HTR-8/SVneo (cell line): ENCODE measurements at regions not wholly inside any gene's neighbourhood (a gene's known extent, or its start where the extent isn't known, plus 50 kb on each side); places are given as distances from the start of the nearest gene placed in this dataset.

ENCODE experiments used
- DNase-seq: peaks from one replicate; pipeline ENCODE4 v3.0.0; 2011; ENCODE audit warnings: low spot score, mixed read lengths; ENCODE audit not compliant: insufficient read length
- FAIRE-seq: peaks from 2 replicates; lab custom pipeline; 2011; peaks lifted over from hg19 to GRCh38; lab: Jason Lieb, UNC

- FAIRE-seq: no peak
- DNase-seq: no peak
These were observed 325.3 kb downstream of the PRL start for GRCh38 chr6:21971541-21971940.

DNA sequence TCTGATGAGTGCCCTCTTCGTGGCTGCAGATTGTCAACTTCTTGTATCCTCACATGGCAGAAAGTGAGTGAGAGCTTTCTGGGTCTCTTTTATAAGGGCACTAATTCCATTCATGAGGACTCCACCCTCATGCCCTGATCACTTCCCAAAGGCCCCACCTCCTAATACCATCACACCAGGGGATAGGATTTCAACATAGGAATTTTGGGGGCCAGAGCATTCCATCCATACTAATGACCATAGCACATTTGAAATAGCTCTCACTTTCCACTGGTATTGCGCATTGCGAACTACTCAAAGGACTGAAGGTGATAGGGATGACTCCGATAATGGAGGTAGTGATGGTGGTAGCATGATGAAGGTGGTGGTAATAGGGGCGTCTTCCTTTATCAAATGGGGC is 324.3 kb downstream of the PRL start:
- no peak for DNase-seq
- no peak for FAIRE-seq

DNA sequence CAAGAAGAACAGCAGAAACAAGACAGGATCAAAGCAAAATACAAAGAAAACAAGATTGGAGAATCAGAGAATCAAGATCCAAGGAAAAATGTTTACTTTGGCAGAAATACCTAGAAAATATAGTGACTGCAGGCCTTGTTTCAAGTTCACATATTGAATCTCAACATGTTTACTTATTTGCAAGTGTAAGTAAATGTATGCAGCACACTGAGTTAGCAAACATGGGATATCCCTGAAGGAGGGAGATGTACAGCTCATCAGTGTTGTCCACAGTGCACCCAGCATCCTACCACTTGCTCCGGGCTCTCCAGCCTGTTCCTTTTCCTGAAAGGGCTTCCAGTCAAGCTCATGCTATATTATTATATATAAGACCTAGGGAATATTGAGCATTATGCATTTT is 319.5 kb downstream of the PRL start:
- FAIRE-seq (no peak), DNase-seq (no peak)

DNA sequence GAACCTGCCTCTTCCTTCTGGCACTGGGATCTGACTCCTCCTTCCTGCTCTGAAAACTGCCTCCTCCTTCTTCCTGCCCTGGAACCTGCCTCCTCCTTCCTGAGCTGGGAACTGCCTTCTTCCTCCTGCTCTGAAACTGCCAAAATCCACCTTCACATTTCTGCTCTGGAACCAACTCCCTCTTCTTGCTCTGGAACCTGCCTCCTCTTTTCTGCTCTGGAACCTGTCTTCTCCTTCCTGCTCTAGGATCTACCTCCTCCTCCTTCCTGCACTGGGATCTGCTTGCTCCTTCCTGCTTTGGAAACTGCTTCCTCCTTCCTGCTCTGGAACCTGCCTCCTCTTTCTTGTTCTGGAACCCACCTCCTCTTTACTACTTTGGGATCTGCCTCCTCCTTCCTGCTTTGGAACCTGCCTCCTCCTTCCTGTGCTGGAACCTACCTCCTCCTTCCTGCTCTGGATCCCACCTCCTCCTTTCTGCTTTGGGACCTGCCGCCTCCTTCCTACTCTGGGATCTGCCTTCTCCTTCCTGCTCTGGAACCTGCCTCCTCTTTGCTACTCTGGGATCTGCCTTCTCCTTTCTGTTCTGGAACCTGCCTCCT is 315.5 kb downstream of the PRL start:
- FAIRE-seq: no peak
- no peak for DNase-seq

DNA sequence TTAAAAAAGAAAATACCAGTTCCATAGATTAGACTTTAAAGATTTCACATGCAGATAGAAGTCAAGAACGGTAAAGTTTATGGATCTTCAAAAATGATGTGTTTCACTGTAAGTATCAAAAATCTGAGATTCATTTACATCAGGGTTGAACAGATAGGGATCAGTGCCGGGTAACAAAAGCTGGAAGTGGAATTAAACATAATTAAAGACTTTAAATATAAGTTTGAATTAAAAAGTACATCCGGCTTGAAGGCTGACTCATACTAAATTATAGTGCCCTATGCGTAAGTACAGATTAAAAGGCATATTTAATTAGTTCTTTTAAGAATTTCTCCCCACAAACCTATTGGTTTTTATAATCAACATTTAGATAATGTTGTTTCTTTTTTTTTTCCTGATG is 312.7 kb downstream of the PRL start:
- FAIRE-seq (no peak), DNase-seq (no peak)

DNA sequence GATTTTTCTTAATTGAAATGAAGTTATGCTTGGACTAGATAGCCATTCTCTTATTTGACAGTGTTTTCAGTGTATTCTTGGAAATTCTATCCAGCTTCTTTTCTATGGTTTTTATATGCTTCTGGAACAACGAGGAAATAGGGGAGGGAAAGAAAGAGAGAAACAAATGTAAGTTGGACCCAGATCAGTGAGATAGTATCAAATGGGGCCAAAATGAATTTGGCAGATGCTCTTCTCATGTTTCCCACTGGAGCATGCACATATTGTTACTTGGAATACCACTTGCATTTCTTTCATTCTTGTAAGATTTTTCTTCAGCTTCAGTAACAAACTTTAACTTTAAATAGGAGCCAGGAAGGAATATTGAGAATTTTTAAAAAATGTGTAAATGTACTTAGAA is 312.3 kb downstream of the PRL start:
- FAIRE-seq: no peak
- no peak for DNase-seq

DNA sequence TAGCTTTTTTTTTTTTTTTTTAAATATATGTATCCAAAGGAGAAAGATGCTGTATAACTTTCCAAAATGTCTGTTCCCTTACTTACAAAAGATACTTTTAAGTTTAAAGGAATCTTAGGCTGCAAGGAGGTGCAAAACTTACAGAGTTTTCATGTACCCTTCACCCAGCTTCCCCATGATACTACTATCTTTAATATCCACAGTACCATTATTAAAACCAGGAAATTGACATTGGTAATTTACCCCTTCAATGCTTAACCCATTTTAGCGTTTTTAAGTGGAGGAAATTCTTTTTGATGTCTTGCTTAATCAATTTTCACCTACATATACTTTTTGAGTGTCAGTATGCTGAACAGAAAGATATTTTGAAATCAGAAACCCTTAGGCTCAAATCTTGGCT is 310.9 kb downstream of the PRL start:
- DNase-seq (no peak), FAIRE-seq (no peak)

DNA sequence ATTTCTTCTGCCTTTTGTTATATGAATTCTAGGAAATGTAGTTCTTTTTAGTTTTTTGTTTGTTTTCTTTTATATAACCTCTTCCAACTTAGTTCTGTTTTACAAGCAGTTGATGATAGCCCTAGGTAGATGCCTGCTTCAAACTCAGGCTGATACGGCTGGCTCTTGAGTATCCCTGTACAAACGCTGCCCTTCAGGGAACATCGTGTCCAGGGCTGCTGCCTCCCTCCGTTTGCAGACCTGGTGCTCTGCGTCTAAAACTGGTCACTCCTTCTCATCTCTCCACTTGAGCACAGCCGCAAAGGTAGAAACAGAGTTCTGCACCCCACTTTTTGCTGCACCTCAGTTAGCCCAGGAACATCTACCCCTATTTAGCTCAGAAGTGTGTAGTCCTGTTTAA is 310.1 kb downstream of the PRL start:
- FAIRE-seq (no peak), DNase-seq (no peak)

DNA sequence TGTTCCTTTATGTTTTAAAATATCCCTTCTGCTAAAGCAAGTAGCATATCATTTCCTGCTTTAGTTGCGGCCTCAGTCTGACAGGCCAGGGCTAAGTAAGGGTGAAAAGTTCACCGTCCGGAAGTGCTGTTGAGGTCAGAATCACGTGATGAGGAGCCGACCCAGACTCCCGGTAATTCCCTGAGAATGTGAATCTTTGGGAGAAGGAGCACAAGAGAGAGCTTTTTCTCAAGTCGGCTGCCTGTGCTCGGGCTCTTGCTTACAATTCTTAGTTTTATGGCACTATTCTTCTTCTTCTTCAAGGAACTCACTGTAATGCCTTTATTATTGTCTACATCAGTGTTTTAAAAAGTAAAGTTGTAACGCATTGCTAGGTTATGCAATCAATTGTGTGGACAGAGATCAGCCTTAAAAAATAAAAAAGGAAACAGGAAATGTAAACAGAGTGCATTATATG is 309.3 kb downstream of the PRL start:
- peak; percentile 82 for FAIRE-seq
- peak; percentile 88 for DNase-seq

GRCh38 chr6:21990577-21990976 is 306.3 kb downstream of the PRL start:
- FAIRE-seq: no peak
- no peak for DNase-seq

DNA sequence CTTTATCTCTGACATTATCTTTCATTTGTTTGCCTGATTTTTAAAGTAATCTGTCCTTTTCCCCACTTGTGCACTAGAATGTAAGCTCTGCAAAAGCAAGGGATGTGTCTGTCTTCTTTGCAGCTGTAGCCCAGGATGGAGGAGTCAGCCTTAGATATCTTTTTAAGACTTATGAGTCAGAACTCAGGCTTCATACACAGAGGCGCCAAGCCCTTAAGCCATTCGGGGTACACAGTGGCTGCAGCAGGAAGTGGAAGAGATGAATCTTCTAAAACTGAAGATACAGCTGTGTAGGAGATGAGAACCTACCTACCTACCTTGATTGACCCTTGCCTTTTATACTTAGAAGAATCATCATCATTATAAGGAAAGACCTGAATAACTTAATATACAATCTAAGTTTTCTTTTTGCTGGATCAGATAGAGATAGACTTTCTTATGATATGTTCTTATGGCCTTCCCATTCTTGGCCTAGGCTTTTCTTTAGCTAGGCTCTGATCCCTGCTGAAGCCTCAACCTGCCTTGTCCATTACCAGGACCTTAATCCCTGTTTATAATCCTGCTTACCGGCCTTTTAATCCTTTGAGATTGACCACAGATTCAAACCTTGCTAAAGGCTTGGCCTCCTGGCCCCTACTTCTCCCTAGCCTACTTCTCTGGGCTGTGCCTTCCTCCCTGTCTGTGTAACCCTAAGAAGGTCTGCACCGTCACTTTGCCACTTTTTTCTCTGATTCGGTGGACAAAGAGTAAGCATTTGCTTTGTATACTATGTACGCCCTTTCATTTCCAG is 304.5 kb downstream of the PRL start:
- DNase-seq (peak; percentile 53), FAIRE-seq (peak; percentile 64)

- no peak for FAIRE-seq
- no peak for DNase-seq
These were observed 303.0 kb downstream of the PRL start for GRCh38 chr6:21993841-21994240.

- no peak for FAIRE-seq
- DNase-seq: no peak
These were observed 302.0 kb downstream of the PRL start for GRCh38 chr6:21994821-21995220.

DNA sequence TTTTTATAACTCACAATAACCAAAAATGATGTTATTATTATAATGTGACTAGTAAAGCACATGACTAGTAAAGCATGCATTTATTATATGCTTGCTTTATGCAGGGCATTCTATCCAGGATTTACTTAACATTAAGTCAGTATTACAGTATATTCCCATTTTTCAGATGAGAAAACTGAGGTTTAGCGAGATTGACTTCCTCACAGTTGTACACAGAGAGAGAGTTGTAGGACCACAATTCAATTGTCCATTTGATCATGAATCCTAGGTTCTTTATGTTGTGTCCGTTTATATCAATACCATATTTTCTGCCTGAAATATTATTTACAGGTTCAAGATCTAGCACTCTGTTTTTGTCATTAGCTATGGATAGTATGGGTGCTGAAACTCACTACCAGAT is 301.5 kb downstream of the PRL start:
- DNase-seq: no peak
- FAIRE-seq: no peak

GRCh38 chr6:21996425-21997118 is 300.3 kb downstream of the PRL start:
- FAIRE-seq (no peak), DNase-seq (no peak)

GRCh38 chr6:21997119-21998037 is 299.5 kb downstream of the PRL start:
- FAIRE-seq (no peak), DNase-seq (no peak)

GRCh38 chr6:21998582-21998981 is 298.3 kb downstream of the PRL start:
- FAIRE-seq (no peak), DNase-seq (no peak)

GRCh38 chr6:21999012-21999528 is 297.8 kb downstream of the PRL start:
- DNase-seq (peak; percentile 51), FAIRE-seq (peak; percentile 63)

- DNase-seq (no peak), FAIRE-seq (no peak)
These were observed 297.1 kb downstream of the PRL start for GRCh38 chr6:21999741-22000140.

DNA sequence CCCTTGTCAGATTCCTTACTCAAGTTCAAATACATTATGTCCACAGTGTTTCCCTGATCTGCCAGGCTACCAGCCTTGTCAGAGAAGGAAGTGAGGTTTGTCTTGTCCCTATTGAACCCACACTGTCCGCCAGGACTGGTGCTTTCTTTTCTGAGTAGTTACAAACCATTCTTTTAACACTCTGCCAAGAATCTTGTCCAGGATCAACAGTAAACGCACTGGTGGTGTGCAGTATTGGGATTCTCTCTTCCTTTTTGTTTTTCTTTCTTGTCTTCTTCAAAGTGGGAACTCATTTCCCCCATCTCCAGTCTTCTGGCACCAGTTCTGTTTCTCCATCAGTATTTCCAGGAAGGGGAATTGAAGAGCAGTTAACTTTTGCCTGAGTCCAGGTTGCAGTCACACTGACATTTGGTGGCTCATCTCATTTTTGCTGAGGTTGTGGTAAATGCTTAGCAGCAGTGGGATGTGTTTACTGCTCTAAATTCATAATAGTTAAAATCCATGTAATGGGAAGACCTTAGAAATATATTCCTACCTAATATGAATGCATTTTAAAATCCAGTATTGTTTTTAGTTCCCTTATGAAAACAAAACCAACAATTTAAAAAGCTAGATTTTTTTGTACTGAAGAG is 295.3 kb downstream of the PRL start:
- no peak for DNase-seq
- FAIRE-seq: no peak
